ACC112 (cell line): ENCODE measurements at regions not wholly inside any gene's neighbourhood (a gene's known extent, or its start where the extent isn't known, plus 50 kb on each side); places are given as distances from the start of the nearest gene placed in this dataset.
"Not testable (repeated sequence)": the region's sequence is repeated elsewhere in the genome, so short reads cannot be mapped to it uniquely, and the experiment has no call there.

Experiments
- H2AFZ ChIP-seq: fragments of 200-600 bp; sonication (generic); one replicate; pipeline ENCODE4 v1.6.0; 2017; ENCODE audit warnings: antibody characterized with exemption, low read length; ENCODE audit not compliant: unreplicated experiment
- H3K27ac ChIP-seq: fragments of 200-600 bp; sonication (generic); 2 replicates; pipeline ENCODE4 v1.5.1; 2014; ENCODE audit warnings: low read depth, mild to moderate bottlenecking, antibody characterized with exemption, low read length, moderate library complexity
- H3K27me3 ChIP-seq: fragments of 200-600 bp; sonication (generic); 2 replicates; pipeline ENCODE4 v1.6.1; 2014; ENCODE audit warnings: mild to moderate bottlenecking, antibody characterized with exemption, low read length, moderate library complexity, mixed read lengths; ENCODE audit not compliant: insufficient read depth
- H3K36me3 ChIP-seq: fragments of 200-600 bp; sonication (generic); 2 replicates; pipeline ENCODE4 v1.6.1; 2016; ENCODE audit warnings: mild to moderate bottlenecking, antibody characterized with exemption, low read length, moderate library complexity, mixed read lengths; ENCODE audit not compliant: insufficient read depth
- H3K4me1 ChIP-seq: fragments of 200-600 bp; sonication (generic); one replicate; pipeline ENCODE4 v1.6.1; 2016; ENCODE audit warnings: low read length, mixed read lengths; ENCODE audit not compliant: insufficient read depth, unreplicated experiment, control insufficient read depth
- H3K4me3 ChIP-seq: fragments of 200-600 bp; sonication (generic); 2 replicates; pipeline ENCODE4 v1.5.1; 2014; ENCODE audit warnings: mild to moderate bottlenecking, low read depth, low read length
- H3K79me2 ChIP-seq: fragments of 200-600 bp; sonication (generic); one replicate; pipeline ENCODE4 v1.6.0; 2016; ENCODE audit warnings: low read length; ENCODE audit not compliant: control insufficient read depth, unreplicated experiment, insufficient read depth

GRCh38 chr21:20016435-20017005 is 981.7 kb upstream of the NCAM2 start:
- Histone ChIP-seq H3K79me2 (no peaks in the 10 kb centered on the region), H3K27ac (no peak overlapping the region), H2AFZ (no peak overlapping the region)

GRCh38 chr21:20020026-20020425 is 978.2 kb upstream of the NCAM2 start:
- H2AFZ ChIP-seq = no peak overlapping the region
- no peaks in the 10 kb centered on the region for H3K4me1 ChIP-seq
- no peak overlapping the region for H3K4me3 ChIP-seq
- H3K36me3 ChIP-seq = no peaks in the 10 kb centered on the region
- no peaks in the 10 kb centered on the region for H3K27me3 ChIP-seq
- no peak overlapping the region for H3K27ac ChIP-seq
- no peaks in the 10 kb centered on the region for H3K79me2 ChIP-seq

More at GRCh38 chr21:20016435-20017005, 981.7 kb upstream of the NCAM2 start:
- Histone ChIP-seq H3K27me3 (no peaks in the 10 kb centered on the region), H3K4me1 (no peaks in the 10 kb centered on the region), H3K4me3 (no peak overlapping the region), H3K36me3 (no peaks in the 10 kb centered on the region)

DNA sequence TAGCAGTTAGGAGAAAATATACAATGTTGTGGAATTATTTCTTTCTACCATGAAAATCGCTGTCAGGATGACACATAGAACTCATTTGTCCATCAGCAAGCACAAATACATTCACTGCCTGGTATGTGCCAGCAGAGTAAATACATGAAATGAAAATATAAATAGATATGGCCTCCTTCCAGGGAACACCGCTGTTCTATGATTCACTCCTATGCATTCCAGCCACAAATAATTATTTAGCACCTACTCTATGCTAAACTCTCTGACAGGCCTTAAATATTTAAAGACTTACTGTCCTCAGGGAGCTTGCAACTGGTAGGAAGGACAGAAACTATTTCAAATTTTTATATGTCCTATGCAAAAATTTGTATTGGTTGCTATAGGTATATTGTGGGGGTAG is 975.0 kb upstream of the NCAM2 start:
- Histone ChIP-seq H3K4me3 (no peak overlapping the region), H3K27ac (no peak overlapping the region), H3K79me2 (no peaks in the 10 kb centered on the region), H3K4me1 (no peaks in the 10 kb centered on the region), H2AFZ (no peak overlapping the region), H3K27me3 (no peaks in the 10 kb centered on the region), H3K36me3 (no peaks in the 10 kb centered on the region)

DNA sequence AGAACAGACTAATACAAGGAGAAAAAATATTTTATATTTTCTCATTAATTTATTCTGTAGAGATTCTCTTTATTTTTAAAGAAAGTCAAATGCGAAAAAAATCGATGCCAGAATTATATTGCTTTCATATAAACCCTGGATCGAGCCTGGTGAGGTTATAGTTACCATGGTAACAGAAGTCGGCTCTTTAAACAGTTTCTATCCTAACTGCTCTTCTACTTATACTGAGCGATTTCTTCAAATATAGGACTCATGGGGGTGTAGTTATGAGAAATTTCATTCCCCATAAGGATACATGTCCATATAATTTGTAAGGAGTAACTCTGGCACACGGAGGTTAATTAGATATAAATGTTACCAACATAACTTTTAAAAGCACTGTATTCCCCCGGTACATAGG is 973.5 kb upstream of the NCAM2 start:
- no peaks in the 10 kb centered on the region for H3K27me3 ChIP-seq
- H3K4me3 ChIP-seq = no peak overlapping the region
- no peak overlapping the region for H3K27ac ChIP-seq
- H3K36me3 ChIP-seq = no peaks in the 10 kb centered on the region
- H2AFZ ChIP-seq = no peak overlapping the region
- H3K79me2 ChIP-seq = no peaks in the 10 kb centered on the region
- H3K4me1 ChIP-seq = no peaks in the 10 kb centered on the region

- H3K27ac ChIP-seq = no peak overlapping the region
- no peak overlapping the region for H2AFZ ChIP-seq
- H3K4me3 ChIP-seq = no peak overlapping the region
- H3K27me3 ChIP-seq = no peaks in the 10 kb centered on the region
- H3K4me1 ChIP-seq = no peaks in the 10 kb centered on the region
- H3K36me3 ChIP-seq = no peaks in the 10 kb centered on the region
- H3K79me2 ChIP-seq = no peaks in the 10 kb centered on the region
Measured at GRCh38 chr21:20026543-20026942, 971.7 kb upstream of the NCAM2 start.

DNA sequence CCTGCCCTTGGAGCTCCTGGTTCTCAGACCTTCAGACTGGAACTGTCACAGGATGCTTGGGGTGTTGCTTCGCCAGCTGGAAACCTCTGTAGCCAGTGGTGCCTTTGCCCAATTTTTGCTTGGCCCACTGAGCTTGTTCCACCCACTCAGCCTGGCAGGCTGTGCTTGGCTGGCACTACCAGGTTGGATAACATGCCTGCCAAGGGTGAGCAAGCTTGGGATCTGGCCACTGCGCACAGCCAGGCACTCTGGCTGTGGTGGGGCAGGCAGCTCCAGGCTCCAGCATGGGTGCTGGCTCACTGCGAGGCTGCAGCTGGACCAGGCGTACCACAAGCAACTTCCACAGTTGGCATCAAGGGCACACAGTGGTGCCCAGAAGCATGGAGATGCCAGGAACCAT is 967.8 kb upstream of the NCAM2 start:
- Histone ChIP-seq H3K27me3 (no peaks in the 10 kb centered on the region), H3K79me2 (no peaks in the 10 kb centered on the region), H3K27ac (no peak overlapping the region), H3K4me3 (no peak overlapping the region), H3K4me1 (no peaks in the 10 kb centered on the region), H3K36me3 (no peaks in the 10 kb centered on the region), H2AFZ (no peak overlapping the region)

DNA sequence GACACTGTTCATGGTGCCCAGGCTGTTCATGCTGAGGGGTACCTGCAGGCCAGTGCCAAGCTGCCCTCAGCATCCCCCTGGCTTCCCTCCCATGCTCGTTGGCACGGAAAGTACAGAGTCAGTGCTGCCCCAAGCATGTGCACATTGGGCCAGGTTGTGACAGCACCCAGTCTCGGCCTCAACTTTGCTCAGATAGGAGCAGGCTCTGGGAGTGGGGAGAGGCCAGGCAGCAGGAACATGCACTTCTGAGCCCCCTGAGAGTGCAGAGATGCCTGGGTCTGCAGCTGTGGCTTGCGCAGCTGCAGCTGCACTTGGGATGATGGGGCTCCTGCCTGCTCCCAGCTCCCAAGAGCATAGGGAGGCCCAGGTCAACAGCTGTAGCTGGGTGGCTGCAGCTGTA is 966.4 kb upstream of the NCAM2 start:
- no peak overlapping the region for H3K4me3 ChIP-seq
- no peak overlapping the region for H2AFZ ChIP-seq
- H3K27me3 ChIP-seq = no peaks in the 10 kb centered on the region
- H3K79me2 ChIP-seq = no peaks in the 10 kb centered on the region
- no peaks in the 10 kb centered on the region for H3K4me1 ChIP-seq
- no peaks in the 10 kb centered on the region for H3K36me3 ChIP-seq
- H3K27ac ChIP-seq = no peak overlapping the region

DNA sequence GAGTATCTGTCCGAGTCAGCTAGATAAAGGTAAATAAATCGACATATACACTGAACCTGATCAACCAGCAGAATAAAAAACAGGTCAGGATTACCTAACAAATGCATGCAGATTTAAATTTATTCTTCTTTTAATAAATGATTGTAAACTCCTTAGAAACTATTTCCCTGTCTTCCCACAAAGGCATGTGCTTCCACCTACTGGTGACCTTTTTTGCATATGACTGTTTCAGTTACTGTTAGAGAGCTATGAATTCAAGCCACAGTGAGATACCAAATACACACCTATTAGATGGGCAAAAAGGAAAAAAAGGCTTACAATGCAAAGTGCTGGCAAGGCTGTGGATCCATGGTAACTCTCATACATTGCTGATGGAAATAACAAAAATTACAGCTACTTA is 957.4 kb upstream of the NCAM2 start:
- Histone ChIP-seq H3K27me3 (no peaks in the 10 kb centered on the region), H3K79me2 (no peaks in the 10 kb centered on the region), H3K4me3 (no peak overlapping the region), H3K36me3 (no peaks in the 10 kb centered on the region), H3K27ac (no peak overlapping the region), H2AFZ (no peak overlapping the region), H3K4me1 (no peaks in the 10 kb centered on the region)

DNA sequence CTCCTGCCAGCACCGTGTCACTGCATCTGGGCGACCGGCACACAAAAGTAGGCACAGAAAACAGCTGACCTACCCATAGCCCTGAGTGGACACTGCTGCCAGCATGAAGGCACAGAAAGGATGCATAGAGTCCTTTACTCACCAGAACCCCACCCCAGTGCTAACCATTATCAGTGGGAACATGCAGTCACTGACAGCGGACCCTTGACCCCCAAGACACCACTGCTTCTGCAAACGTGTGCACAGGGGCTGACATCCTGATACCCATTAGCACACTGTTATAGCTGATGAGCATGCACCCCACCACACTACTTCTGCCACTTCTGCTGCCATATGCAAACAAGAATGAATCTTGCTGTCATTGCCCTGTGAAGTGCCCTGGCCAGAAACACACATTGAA is 953.0 kb upstream of the NCAM2 start:
- Histone ChIP-seq H2AFZ (no peak overlapping the region), H3K4me1 (no peaks in the 10 kb centered on the region), H3K4me3 (no peak overlapping the region), H3K27ac (no peak overlapping the region), H3K27me3 (no peaks in the 10 kb centered on the region), H3K79me2 (no peaks in the 10 kb centered on the region), H3K36me3 (no peaks in the 10 kb centered on the region)

GRCh38 chr21:20048130-20048837 is 949.9 kb upstream of the NCAM2 start:
- not testable (repeated sequence) for H3K27ac ChIP-seq, H3K4me3 ChIP-seq, H2AFZ ChIP-seq, H3K36me3 ChIP-seq, H3K4me1 ChIP-seq, H3K27me3 ChIP-seq, H3K79me2 ChIP-seq

DNA sequence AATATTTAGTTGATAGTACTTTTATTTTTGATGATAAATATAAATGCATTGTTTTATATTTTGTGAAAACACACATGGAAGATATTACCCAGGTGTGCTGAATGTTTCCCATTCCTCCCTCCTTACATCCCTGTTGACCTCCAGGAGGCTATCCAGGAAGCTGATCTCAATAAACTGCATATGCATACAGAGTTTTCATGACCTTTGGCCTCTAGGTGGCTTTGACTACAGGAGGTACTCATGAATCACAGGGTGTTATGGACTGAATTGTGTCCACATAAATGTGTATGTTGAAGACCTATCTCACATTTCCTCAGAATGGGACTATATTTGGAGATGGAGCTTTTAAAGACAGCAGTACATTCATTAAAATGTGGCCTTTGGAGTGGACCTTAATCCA is 914.9 kb upstream of the NCAM2 start:
- no peaks in the 10 kb centered on the region for H3K36me3 ChIP-seq
- no peak overlapping the region for H2AFZ ChIP-seq
- no peaks in the 10 kb centered on the region for H3K4me1 ChIP-seq
- no peak overlapping the region for H3K27ac ChIP-seq
- H3K4me3 ChIP-seq = no peak overlapping the region
- H3K79me2 ChIP-seq = no peaks in the 10 kb centered on the region
- H3K27me3 ChIP-seq = no peaks in the 10 kb centered on the region
